Transverse colon (tissue), 4 donors: ENCODE measurements at regions not wholly inside any gene's neighbourhood (a gene's known extent, or its start where the extent isn't known, plus 50 kb on each side); places are given as distances from the start of the nearest gene placed in this dataset.

Experiments used
- DNase-seq: peaks from one replicate; pipeline ENCODE4 v3.0.0-alpha.2; 2019
- H3K27ac ChIP-seq, 4 donors: fragments of 200-600 bp; sonication (generic); 2 replicates each; pipeline ENCODE4 v1.5.1; 2016 to 2018; ENCODE audit warnings: inconsistent platforms in 4 of 4
- H3K27me3 ChIP-seq: fragments of 200-600 bp; sonication (generic); 2 replicates; pipeline ENCODE4 v1.5.1; 2017; ENCODE audit warnings: inconsistent platforms
- H3K36me3 ChIP-seq, 4 donors: fragments of 200-600 bp; sonication (generic); 2 replicates each; pipeline ENCODE4 v1.5.1; 2017 to 2019; ENCODE audit warnings: inconsistent platforms in 4 of 4
- H3K4me1 ChIP-seq, 4 donors: fragments of 200-600 bp; sonication (generic); 2 replicates each; pipeline ENCODE4 v1.5.1; 2017 to 2020; ENCODE audit warnings: inconsistent platforms in 4 of 4
- H3K4me3 ChIP-seq, 4 donors: fragments of 200-600 bp; sonication (generic); 1 replicate in 1 of 4; 2 replicates in 3 of 4; pipeline versions ENCODE4 v1.5.1 to v1.6.1; 2017 to 2019; ENCODE audit warnings: inconsistent platforms in 4 of 4
- H3K9me3 ChIP-seq, 2 donors: fragments of 200-600 bp; sonication (generic); 2 replicates each; pipeline ENCODE4 v1.5.1; 2017 to 2019; ENCODE audit warnings: inconsistent platforms in 2 of 2
- EP300 ChIP-seq: sonication (generic); formaldehyde crosslinking; IDR thresholded peaks from one replicate; pipeline ENCODE4 v1.6.1; 2017; ENCODE audit warnings: antibody characterized with exemption, low read depth
- POLR2A ChIP-seq: fragments of 450-650 bp; IDR thresholded peaks from one replicate; pipeline ENCODE4 v1.6.1; 2016; ENCODE audit warnings: antibody characterized with exemption, mild to moderate bottlenecking, moderate library complexity
- POLR2AphosphoS5 ChIP-seq, 3 donors: sonication (generic); formaldehyde crosslinking; IDR thresholded peaks; one replicate each; pipeline ENCODE4 v1.6.1; 2016; ENCODE audit warnings: antibody characterized with exemption in 3 of 3
- WGBS, 2 donors: methylation state at CpG; one replicate each; pipeline ENCODE4 v1.1.5; 2018; ENCODE audit warnings: low coverage in 1 of 2; 5-methylcytosine and 5-hydroxymethylcytosine counted together
- in situ Hi-C, 4 donors: fragments of 200-750 bp; cut with MboI; loops; one replicate each; pipeline versions ENCODE4 v1.15.0 to v1.15.1; 2017; ENCODE audit warnings: low sequenced_read_pairs in 3 of 4, low pct_ligation_motif_present in 1 of 4, low pct_unique_long_range_greater_than_20kb in 1 of 4
- intact Hi-C: fragments of 100-400 bp; cut with DNase I; formaldehyde crosslinking; loops from one replicate; pipeline ENCODE4 v1.15.1; 2023; ENCODE audit warnings: low total_unique reads
- TF ChIP-seq, protein P1 (sequence below), 5 experiments: fragments of 200-600 bp in 3 of 5; fragments of 450-650 bp in 2 of 5; sonication (generic) in 3 of 5; IDR thresholded peaks; 1 replicate in 2 of 5; 2 replicates in 3 of 5; pipeline ENCODE4 v1.5.1; 2016 to 2017; ENCODE audit warnings: antibody characterized with exemption in 5 of 5, inconsistent platforms in 3 of 5, mild to moderate bottlenecking in 2 of 5, moderate library complexity in 1 of 5

DNA sequence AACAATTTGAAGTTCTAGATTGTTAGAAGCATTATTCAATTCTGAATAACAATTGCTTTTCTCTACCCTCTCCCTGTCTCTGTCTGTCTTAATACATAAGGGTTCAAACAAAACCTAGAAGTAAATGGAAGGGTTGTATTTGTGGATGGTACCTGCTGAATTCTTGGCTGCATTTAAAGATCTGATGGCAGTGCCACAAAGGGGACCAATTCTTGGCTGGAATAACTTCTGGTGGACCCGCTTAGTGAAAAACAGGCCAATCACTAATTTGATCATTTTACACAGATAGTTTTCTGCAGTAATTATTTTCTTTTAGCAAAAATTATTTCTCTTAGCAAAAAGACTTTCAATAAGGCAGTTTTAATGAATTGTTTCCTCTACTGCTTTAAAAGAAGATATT, 353.5 kb downstream of the MYCN start:
- Histone ChIP-seq H3K4me3 (no peak overlapping the region), H3K27me3 (no peaks in the 10 kb centered on the region), H3K36me3 (no peaks in the 10 kb centered on the region), H3K27ac (no peak overlapping the region), H3K9me3 (no peaks in the 10 kb centered on the region), H3K4me1 (no peaks in the 10 kb centered on the region)
- WGBS, 2 donors = 88 to 100% methylated on average over 1 of the region's 1 CpG
- DNase-seq = no peak
- in situ Hi-C loops (loop anchor here in 2 of 4 donors (25.0 kb wide), 1 partner anchor 357 kb away; the partner anchor contains the start of gene MYCN (in 2 of the 2)), intact Hi-C loops (no loop called here)
- TF ChIP-seq, protein P1, sequence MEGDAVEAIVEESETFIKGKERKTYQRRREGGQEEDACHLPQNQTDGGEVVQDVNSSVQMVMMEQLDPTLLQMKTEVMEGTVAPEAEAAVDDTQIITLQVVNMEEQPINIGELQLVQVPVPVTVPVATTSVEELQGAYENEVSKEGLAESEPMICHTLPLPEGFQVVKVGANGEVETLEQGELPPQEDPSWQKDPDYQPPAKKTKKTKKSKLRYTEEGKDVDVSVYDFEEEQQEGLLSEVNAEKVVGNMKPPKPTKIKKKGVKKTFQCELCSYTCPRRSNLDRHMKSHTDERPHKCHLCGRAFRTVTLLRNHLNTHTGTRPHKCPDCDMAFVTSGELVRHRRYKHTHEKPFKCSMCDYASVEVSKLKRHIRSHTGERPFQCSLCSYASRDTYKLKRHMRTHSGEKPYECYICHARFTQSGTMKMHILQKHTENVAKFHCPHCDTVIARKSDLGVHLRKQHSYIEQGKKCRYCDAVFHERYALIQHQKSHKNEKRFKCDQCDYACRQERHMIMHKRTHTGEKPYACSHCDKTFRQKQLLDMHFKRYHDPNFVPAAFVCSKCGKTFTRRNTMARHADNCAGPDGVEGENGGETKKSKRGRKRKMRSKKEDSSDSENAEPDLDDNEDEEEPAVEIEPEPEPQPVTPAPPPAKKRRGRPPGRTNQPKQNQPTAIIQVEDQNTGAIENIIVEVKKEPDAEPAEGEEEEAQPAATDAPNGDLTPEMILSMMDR (IDR thresholded peaks at IDR 0.05) = no peak

DNA sequence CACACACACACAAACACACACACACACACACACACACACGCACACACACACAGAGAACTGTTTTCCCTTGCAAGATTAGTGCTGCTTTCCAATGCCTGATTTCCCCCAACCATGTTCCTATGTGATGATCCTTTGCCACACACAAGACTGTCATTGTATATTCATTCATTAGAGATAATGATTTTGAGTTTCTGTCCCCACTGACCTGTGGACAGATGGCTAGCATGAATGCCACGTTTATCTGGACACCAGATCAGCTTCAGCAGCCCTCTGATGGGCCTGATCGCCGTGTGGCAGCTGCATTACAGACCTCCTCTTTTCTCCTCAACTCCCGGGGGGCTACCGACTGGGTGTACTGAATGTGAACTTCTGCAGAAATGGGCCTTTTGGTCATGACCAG, 353.0 kb downstream of the MYCN start:
- no peak for TF ChIP-seq POLR2AphosphoS5 (IDR thresholded peaks at IDR 0.05)
- Histone ChIP-seq H3K4me1 (no peaks in the 10 kb centered on the region), H3K27me3 (no peaks in the 10 kb centered on the region), H3K4me3 (no peak overlapping the region), H3K27ac (no peak overlapping the region), H3K36me3 (no peaks in the 10 kb centered on the region), H3K9me3 (no peaks in the 10 kb centered on the region)
- 61 to 69% methylated on average over 5 to 6 of the region's 6 CpGs for WGBS, 2 donors
- no peak for DNase-seq
- in situ Hi-C loops (loop anchor here in 2 of 4 donors (25.0 kb wide), 1 partner anchor 356 kb away; the partner anchor contains the start of gene MYCN (in 2 of the 2)), intact Hi-C loops (no loop called here)

DNA sequence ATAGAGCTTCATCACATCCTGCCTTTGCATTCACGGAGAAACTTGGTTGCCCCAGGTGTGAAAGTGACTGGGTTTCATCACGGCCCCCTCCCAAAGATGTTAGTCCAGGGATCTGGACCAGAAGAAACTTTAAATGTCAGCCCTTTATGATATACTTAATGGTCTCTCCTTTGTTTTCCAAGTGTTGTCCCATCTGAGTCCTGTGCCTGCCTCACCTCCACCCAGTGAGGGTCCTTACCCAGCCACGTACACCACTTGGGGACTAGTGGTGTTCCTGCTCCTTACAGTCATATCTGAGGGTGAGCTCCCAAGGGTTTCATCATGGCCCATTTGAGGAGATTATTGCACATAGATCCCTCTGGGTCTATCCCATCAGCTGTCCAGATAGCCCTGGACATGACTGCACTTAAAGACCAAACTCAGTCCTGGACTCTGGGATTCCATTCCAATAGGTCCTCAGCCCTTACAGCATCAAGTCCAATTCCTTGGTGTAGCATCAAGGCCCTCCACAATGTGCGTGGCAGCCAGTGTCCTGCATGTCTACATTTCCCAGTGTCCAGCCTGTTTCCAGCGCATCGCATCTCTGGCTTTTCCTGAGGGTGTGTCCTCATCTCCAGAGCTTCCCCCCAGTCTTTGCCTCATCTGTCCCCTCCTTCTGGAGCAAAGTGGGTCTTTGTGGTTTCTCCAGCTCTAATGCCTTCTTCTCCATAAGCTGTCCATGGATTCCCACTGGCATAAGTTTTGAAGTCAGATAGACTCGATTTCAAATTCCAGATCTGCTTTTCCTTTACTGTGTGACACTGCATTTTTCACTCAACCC, 351.6 kb downstream of the MYCN start:
- intact Hi-C loops (no loop called here), in situ Hi-C loops (loop anchor here in 2 of 4 donors (25.0 kb wide), 1 partner anchor 355 kb away; the partner anchor contains the start of gene MYCN (in 2 of the 2))
- 88 to 95% methylated on average over 4 to 7 of the region's 7 CpGs for WGBS, 2 donors
- DNase-seq = no peak
- H3K27me3 ChIP-seq = no peaks in the 10 kb centered on the region
- TF ChIP-seq POLR2A = no peak
- no peak for TF ChIP-seq POLR2AphosphoS5 (IDR thresholded peaks at IDR 0.05)
- TF ChIP-seq, protein P1 (IDR thresholded peaks at IDR 0.05) = no peak
- TF ChIP-seq EP300 = no peak
- H3K27ac ChIP-seq = no peak overlapping the region
- no peaks in the 10 kb centered on the region for H3K4me1 ChIP-seq
- no peak overlapping the region for H3K4me3 ChIP-seq
- H3K36me3 ChIP-seq = no peaks in the 10 kb centered on the region
- H3K9me3 ChIP-seq = no peaks in the 10 kb centered on the region

DNA sequence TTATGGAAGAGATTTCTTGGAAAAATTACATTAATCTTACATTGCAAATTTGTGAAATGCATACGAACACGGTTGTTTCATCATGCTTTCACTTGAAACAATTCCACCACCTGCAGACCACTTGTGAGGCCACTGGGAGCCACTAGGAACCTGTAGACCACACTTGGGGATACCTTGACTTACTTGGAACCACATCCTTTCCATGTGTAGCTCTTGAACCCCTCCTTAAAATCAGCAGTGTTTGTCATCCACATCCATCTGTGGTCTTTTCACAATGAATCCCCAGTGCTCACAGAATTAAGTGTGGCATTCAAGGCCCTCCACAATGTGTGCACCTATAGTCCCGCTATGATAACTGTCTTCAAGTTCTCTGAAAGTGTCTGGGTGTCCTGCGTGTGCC, 350.9 kb downstream of the MYCN start:
- TF ChIP-seq POLR2A (no peak), POLR2AphosphoS5 (IDR thresholded peaks at IDR 0.05) (no peak), EP300 (no peak)
- TF ChIP-seq, protein P1 (IDR thresholded peaks at IDR 0.05) = no peak
- no peaks in the 10 kb centered on the region for H3K36me3 ChIP-seq
- in situ Hi-C loops (loop anchor here in 2 of 4 donors (25.0 kb wide), 1 partner anchor 354 kb away; the partner anchor contains the start of gene MYCN (in 2 of the 2)), intact Hi-C loops (no loop called here)
- H3K27ac ChIP-seq = no peak overlapping the region
- H3K27me3 ChIP-seq = no peaks in the 10 kb centered on the region
- no peak overlapping the region for H3K4me3 ChIP-seq
- DNase-seq = no peak
- 96 to 100% methylated on average over 2 to 4 of the region's 4 CpGs for WGBS, 2 donors
- H3K9me3 ChIP-seq = no peaks in the 10 kb centered on the region
- H3K4me1 ChIP-seq = no peaks in the 10 kb centered on the region
